HFF-Myc (cell line): ENCODE measurements at regions not wholly inside any gene's neighbourhood (a gene's known extent, or its start where the extent isn't known, plus 50 kb on each side); places are given as distances from the start of the nearest gene placed in this dataset.

Source experiments
- DNase-seq: peaks from one replicate; pipeline ENCODE4 v3.0.0-alpha.2; 2011; ENCODE audit warnings: low read depth; ENCODE audit errors: extremely low read depth
- H3K4me3 ChIP-seq: replicated peaks from 2 replicates; pipeline ENCODE4 v1.5.1; 2011; ENCODE audit warnings: low read depth, mild to moderate bottlenecking, control low read depth, low read length
- CTCF ChIP-seq: IDR thresholded peaks from 2 replicates; pipeline ENCODE4 v1.5.1; 2012; ENCODE audit warnings: mild to moderate bottlenecking, low read depth, low read length, control low read depth; ENCODE audit errors: missing control alignments

- no peak for TF ChIP-seq CTCF
- DNase-seq = no peak
These were observed 126.3 kb downstream of the MSX2 start for GRCh38 chr5:174850565-174851169.

DNA sequence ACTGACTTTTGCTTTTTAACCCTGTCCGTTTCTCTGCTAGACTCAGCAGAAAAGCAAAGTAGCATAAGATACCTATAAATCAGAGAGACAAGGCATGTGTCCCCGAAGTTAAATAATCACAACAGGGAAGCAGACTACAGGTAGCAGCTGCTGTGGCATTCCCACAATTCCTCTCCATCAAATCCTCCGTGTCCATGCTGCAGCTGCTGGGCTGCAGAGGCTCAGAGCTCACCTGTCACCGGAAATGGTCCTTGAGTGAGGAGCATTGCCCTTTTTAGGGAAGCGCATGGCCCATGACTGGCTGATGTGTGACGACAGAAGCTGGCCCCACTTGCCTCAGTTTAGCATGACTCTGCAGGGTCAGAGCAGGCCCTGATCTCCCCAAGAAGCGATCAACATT lies 125.0 kb downstream of the MSX2 start:
- no peak for DNase-seq
- no peak overlapping the region for H3K4me3 ChIP-seq
- no peak for TF ChIP-seq CTCF

More at GRCh38 chr5:174850565-174851169, 126.3 kb downstream of the MSX2 start:
- H3K4me3 ChIP-seq = no peak overlapping the region

DNA sequence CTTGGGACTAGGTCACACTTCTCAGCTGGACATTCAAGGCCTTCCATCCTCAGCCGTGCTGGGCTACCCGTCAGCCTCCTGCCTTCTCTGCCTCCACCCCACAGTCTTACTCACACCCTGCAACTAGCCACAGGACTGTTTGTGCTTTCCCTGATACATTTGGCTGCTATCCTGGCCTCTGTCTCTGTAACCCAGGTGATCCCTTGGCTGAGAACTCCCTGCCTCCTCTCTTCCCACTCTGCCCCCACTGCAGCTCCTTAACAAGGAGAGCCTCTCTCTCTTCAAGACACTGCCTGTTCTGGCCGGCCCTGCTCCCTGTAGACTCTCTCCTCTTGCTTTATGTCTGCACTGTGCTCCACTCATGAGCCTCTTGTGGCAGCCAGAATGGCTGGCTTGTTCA lies 120.6 kb downstream of the MSX2 start:
- no peak for DNase-seq
- no peak overlapping the region for H3K4me3 ChIP-seq
- no peak for TF ChIP-seq CTCF

DNA sequence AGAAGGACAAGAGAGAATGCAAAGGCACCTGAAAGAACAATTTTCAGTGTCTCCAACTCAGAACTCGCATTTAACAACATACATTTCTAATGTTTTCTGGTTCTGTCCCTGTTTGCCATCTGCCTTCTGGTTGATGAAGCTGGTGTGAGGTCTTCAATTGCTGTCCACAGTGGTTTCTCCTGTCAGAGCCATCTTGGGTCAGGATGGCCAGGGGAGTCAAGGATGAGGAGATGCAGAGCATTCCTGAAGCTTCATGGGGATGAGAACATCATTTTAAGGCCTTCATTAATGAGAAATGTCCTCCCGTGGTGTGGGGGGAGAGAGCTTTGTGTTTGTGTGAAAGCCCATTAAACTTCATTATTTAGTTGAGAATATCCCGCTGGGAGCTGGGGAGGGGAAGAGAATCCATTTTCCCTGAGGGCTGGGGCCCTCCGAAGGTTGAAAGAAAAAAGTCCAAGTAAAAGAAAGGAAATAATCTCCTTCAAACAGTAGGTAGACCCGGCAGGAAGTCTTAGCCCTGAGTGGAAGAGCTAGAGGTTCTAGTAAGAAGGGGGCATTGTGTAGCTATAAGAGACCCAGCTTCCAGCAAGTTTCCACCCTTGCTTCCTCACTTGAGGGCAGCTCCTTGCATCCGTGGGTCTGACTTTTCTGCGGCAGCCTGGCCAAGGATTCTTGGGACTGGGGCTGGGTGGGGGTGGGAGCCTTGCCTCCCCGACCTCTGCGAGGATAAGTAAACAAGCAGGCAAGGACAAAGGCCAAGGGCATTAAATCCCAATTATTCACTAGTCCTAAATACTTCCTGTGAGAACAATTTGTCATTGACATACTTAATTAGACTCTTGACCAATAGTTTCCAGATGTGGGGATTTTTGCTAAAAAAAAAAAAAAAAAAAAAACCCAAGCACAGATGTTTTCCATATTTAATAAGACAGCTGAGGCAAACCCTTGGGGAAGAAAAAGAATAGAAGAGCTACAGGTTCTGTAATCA lies 119.2 kb downstream of the MSX2 start:
- no peak overlapping the region for H3K4me3 ChIP-seq
- no peak for TF ChIP-seq CTCF
- no peak for DNase-seq

DNA sequence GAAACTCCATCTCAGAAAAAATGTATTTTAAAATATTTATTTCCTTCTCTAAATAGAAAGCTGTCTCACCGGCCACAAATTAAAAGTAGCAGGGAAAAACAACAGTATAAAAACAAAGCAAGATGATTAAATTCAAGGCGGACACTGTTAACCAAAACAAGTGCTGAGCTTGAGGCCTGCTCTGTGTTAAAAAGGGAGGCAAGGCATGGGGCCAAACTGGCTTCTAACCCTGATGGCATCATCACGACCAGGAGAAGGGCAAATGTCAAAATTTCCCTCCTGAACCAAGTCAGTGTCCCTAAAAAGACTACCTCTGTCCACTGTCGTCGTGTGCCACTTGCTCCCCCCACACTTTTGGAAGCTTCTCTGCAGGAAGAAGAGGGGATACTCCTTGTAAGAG lies 116.1 kb downstream of the MSX2 start:
- H3K4me3 ChIP-seq = no peak overlapping the region
- no peak for TF ChIP-seq CTCF
- DNase-seq = no peak

GRCh38 chr5:174839196-174839595 lies 114.8 kb downstream of the MSX2 start:
- DNase-seq = no peak
- no peak for TF ChIP-seq CTCF
- H3K4me3 ChIP-seq = no peak overlapping the region
